ENCODE measurements at regions not wholly inside any gene's neighbourhood (a gene's known extent, or its start where the extent isn't known, plus 50 kb on each side); places are given as distances from the start of the nearest gene placed in this dataset.
A peak's percentile ranks its signal among the peaks of the same experiment; 100 is the strongest.
"Not testable (repeated sequence)": the region's sequence is repeated elsewhere in the genome, so short reads cannot be mapped to it uniquely, and the experiment has no call there.

- in situ Hi-C loops (cut with HindIII; ENCODE audit: low sequenced_read_pairs): no loop called here
- DNase-seq (ENCODE audit: low read depth): no peak
- H3K4me3 ChIP-seq (ENCODE audit: low read depth, low read length): no peak overlapping the region
- no peak for TF ChIP-seq CTCF (IDR thresholded peaks at IDR 0.05; ENCODE audit: low read depth, low read length, missing control alignments)
Measured at GRCh38 chr10:21368728-21369425, 156.6 kb downstream of the SKIDA1 start.

- in situ Hi-C loops (cut with HindIII; ENCODE audit: low sequenced_read_pairs): no loop called here
- TF ChIP-seq CTCF (IDR thresholded peaks at IDR 0.05; ENCODE audit: low read depth, low read length, missing control alignments): no peak
- no peak for DNase-seq (ENCODE audit: low read depth)
- no peak overlapping the region for H3K4me3 ChIP-seq (ENCODE audit: low read depth, low read length)
Measured at GRCh38 chr10:21368022-21368582, 157.4 kb downstream of the SKIDA1 start.

GRCh38 chr10:21366108-21366507 is 159.4 kb downstream of the SKIDA1 start:
- DNase-seq (ENCODE audit: low read depth); H3K4me3 ChIP-seq (ENCODE audit: low read depth, low read length); in situ Hi-C loops (cut with HindIII; ENCODE audit: low sequenced_read_pairs): not testable (repeated sequence)

GRCh38 chr10:21364196-21365114 is 161.0 kb downstream of the SKIDA1 start:
- in situ Hi-C loops (cut with HindIII; ENCODE audit: low sequenced_read_pairs): no loop called here
- no peak for TF ChIP-seq CTCF (IDR thresholded peaks at IDR 0.05; ENCODE audit: low read depth, low read length, missing control alignments)
- peak; percentile 24 for DNase-seq (ENCODE audit: low read depth)
- H3K4me3 ChIP-seq (ENCODE audit: low read depth, low read length): no peak overlapping the region

GRCh38 chr10:21363731-21364104 is 161.8 kb downstream of the SKIDA1 start:
- no peak for DNase-seq (ENCODE audit: low read depth)
- H3K4me3 ChIP-seq (ENCODE audit: low read depth, low read length): no peak overlapping the region
- in situ Hi-C loops (cut with HindIII; ENCODE audit: low sequenced_read_pairs): no loop called here
- TF ChIP-seq CTCF (IDR thresholded peaks at IDR 0.05; ENCODE audit: low read depth, low read length, missing control alignments): no peak

GRCh38 chr10:21363092-21363730 is 162.3 kb downstream of the SKIDA1 start:
- H3K4me3 ChIP-seq (ENCODE audit: low read depth, low read length): no peak overlapping the region
- no peak for DNase-seq (ENCODE audit: low read depth)
- TF ChIP-seq CTCF (IDR thresholded peaks at IDR 0.05; ENCODE audit: low read depth, low read length, missing control alignments): no peak
- in situ Hi-C loops (cut with HindIII; ENCODE audit: low sequenced_read_pairs): no loop called here
